ENCODE measurements at regions not wholly inside any gene's neighbourhood (a gene's known extent, or its start where the extent isn't known, plus 50 kb on each side); places are given as distances from the start of the nearest gene placed in this dataset.

GRCh38 chr12:75876832-75877762 lies 154.5 kb downstream of the PHLDA1 start:
- H3K4me2 ChIP-seq = peak overlapping the region; percentile 4; the same call in 1 of the 3 replicates
- POLR2A ChIA-PET = no interaction called here
- DNase-seq (ENCODE audit: low read depth in 1 of 2, low spot score in 1 of 2) = no peak
- no peak for FAIRE-seq
- CTCF ChIA-PET = interaction anchor here (0.6 to 1.8 kb wide), 4 partner anchors 10 to 13 kb away, joined by 3 to 5 read pairs (median 3); no protein-coding TSS in a partner anchor
- H3K27ac ChIP-seq = peak overlapping the region; percentile 58 to 81
- TF ChIP-seq TP53 (CRISPR knock-in tag; IDR thresholded peaks at IDR 0.05) (no peak), BCL3 (IDR thresholded peaks at IDR 0.05) (no peak), CTCF (IDR thresholded peaks at IDR 0.05) (no peak), BHLHE40 (IDR thresholded peaks at IDR 0.05; ENCODE audit: low read depth, low read length) (no peak), ZFP36 (IDR thresholded peaks at IDR 0.05; ENCODE audit: borderline replicate concordance, partially characterized antibody) (no peak), SREBF2 (IDR thresholded peaks at IDR 0.05) (no peak), GATA3 (IDR thresholded peaks at IDR 0.05; ENCODE audit: borderline replicate concordance) (no peak), E2F6 (IDR thresholded peaks at IDR 0.05; ENCODE audit: borderline replicate concordance, low read depth) (no peak)
- 47% methylated on average over 4 of the region's 4 CpGs for WGBS (ENCODE audit: missing lambda C conversion rate)
- ATAC-seq = no peak
- H3K9me3 ChIP-seq = no peaks in the 10 kb centered on the region
- no peak overlapping the region for H3K4me3 ChIP-seq
- peaks cover 14% of the 10 kb centered on the region for H3K4me1 ChIP-seq

- ChIA-PET CTCF (no interaction called here), POLR2A (no interaction called here)
- ATAC-seq (no peak), DNase-seq (ENCODE audit: low read depth in 1 of 2, low spot score in 1 of 2) (no peak), FAIRE-seq (no peak)
- H3K4me2 ChIP-seq = no peak overlapping the region
- TF ChIP-seq MAZ (IDR thresholded peaks at IDR 0.05; ENCODE audit: borderline replicate concordance, low read depth, low read length) (no peak), CBX8 (IDR thresholded peaks at IDR 0.05) (no peak), ZFP36 (IDR thresholded peaks at IDR 0.05; ENCODE audit: borderline replicate concordance, partially characterized antibody) (no peak), KDM1A (IDR thresholded peaks at IDR 0.05; ENCODE audit: low read depth) (no peak), HES2 (IDR thresholded peaks at IDR 0.05) (no peak), NR3C1 (IDR thresholded peaks at IDR 0.05) (no peak), TP53 (CRISPR knock-in tag; IDR thresholded peaks at IDR 0.05) (no peak), E2F6 (IDR thresholded peaks at IDR 0.05; ENCODE audit: borderline replicate concordance, low read depth) (no peak), ESRRA (IDR thresholded peaks at IDR 0.05; ENCODE audit: borderline replicate concordance, low read length) (no peak), RFX5 (IDR thresholded peaks at IDR 0.05) (no peak), EP300 (IDR thresholded peaks at IDR 0.05) (no peak), ZC3H11A (IDR thresholded peaks at IDR 0.05) (no peak), EHF (CRISPR knock-in tag; IDR thresholded peaks at IDR 0.05) (no peak), SMC3 (IDR thresholded peaks at IDR 0.05) (no peak), MYC (IDR thresholded peaks at IDR 0.05; ENCODE audit: borderline replicate concordance, low read length) (no peak), PBX3 (IDR thresholded peaks at IDR 0.05) (no peak)
- WGBS (ENCODE audit: missing lambda C conversion rate) = 43% methylated on average over 2 of the region's 2 CpGs
- no peaks in the 10 kb centered on the region for H3K9me3 ChIP-seq
- H3K4me3 ChIP-seq = no peak overlapping the region
- H3K4me1 ChIP-seq = peaks cover 22% of the 10 kb centered on the region
- no peak overlapping the region for H3K27ac ChIP-seq
Observed at GRCh38 chr12:75874441-75874840, 157.1 kb downstream of the PHLDA1 start.
